ENCODE measurements at regions not wholly inside any gene's neighbourhood (a gene's known extent, or its start where the extent isn't known, plus 50 kb on each side); places are given as distances from the start of the nearest gene placed in this dataset.

DNA sequence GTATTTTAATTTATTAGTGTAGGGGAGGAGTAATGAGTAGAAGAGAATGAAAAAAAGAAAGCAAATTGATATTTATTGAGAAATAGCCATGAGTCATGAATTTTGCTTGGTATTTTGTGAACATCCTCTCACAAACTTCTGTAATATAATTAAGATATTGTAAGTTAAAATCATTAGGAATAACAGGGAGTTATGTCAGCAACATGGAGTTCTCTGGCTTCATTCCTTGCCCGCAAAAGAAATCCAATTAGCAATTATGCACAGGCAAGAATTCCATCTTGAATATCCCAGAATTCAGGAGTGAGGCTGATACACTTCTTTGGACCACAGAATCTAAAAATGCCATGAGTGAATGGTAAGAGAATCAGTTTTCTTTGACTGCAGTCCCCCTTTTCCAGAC, 94.3 kb upstream of the PTHLH start:
- TF ChIP-seq EP300 (IDR thresholded peaks at IDR 0.05) (no peak), GATA3 (IDR thresholded peaks at IDR 0.05; ENCODE audit: borderline replicate concordance) (no peak), SMC3 (IDR thresholded peaks at IDR 0.05) (no peak), POLR2A (IDR thresholded peaks at IDR 0.05; ENCODE audit: low read length) (no peak), RAD21 (conservative IDR thresholded peaks at IDR 0.05 in 1 of 2, IDR thresholded peaks at IDR 0.05 in 1 of 2) (no peak), HOXA7 (CRISPR knock-in tag; IDR thresholded peaks at IDR 0.05) (no peak), RCOR1 (IDR thresholded peaks at IDR 0.05; ENCODE audit: low read depth, low read length) (no peak), SREBF2 (IDR thresholded peaks at IDR 0.05) (no peak), PHF8 (IDR thresholded peaks at IDR 0.05; ENCODE audit: borderline replicate concordance, low read depth) (no peak), TP53 (CRISPR knock-in tag; IDR thresholded peaks at IDR 0.05) (no peak)
- TF ChIP-seq, protein P1, sequence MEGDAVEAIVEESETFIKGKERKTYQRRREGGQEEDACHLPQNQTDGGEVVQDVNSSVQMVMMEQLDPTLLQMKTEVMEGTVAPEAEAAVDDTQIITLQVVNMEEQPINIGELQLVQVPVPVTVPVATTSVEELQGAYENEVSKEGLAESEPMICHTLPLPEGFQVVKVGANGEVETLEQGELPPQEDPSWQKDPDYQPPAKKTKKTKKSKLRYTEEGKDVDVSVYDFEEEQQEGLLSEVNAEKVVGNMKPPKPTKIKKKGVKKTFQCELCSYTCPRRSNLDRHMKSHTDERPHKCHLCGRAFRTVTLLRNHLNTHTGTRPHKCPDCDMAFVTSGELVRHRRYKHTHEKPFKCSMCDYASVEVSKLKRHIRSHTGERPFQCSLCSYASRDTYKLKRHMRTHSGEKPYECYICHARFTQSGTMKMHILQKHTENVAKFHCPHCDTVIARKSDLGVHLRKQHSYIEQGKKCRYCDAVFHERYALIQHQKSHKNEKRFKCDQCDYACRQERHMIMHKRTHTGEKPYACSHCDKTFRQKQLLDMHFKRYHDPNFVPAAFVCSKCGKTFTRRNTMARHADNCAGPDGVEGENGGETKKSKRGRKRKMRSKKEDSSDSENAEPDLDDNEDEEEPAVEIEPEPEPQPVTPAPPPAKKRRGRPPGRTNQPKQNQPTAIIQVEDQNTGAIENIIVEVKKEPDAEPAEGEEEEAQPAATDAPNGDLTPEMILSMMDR (IDR thresholded peaks at IDR 0.05): no peak
- TF ChIP-seq, protein P2, sequence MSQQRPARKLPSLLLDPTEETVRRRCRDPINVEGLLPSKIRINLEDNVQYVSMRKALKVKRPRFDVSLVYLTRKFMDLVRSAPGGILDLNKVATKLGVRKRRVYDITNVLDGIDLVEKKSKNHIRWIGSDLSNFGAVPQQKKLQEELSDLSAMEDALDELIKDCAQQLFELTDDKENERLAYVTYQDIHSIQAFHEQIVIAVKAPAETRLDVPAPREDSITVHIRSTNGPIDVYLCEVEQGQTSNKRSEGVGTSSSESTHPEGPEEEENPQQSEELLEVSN (IDR thresholded peaks at IDR 0.05; ENCODE audit: borderline replicate concordance, low read depth): no peak
- TF ChIP-seq, protein P3, sequence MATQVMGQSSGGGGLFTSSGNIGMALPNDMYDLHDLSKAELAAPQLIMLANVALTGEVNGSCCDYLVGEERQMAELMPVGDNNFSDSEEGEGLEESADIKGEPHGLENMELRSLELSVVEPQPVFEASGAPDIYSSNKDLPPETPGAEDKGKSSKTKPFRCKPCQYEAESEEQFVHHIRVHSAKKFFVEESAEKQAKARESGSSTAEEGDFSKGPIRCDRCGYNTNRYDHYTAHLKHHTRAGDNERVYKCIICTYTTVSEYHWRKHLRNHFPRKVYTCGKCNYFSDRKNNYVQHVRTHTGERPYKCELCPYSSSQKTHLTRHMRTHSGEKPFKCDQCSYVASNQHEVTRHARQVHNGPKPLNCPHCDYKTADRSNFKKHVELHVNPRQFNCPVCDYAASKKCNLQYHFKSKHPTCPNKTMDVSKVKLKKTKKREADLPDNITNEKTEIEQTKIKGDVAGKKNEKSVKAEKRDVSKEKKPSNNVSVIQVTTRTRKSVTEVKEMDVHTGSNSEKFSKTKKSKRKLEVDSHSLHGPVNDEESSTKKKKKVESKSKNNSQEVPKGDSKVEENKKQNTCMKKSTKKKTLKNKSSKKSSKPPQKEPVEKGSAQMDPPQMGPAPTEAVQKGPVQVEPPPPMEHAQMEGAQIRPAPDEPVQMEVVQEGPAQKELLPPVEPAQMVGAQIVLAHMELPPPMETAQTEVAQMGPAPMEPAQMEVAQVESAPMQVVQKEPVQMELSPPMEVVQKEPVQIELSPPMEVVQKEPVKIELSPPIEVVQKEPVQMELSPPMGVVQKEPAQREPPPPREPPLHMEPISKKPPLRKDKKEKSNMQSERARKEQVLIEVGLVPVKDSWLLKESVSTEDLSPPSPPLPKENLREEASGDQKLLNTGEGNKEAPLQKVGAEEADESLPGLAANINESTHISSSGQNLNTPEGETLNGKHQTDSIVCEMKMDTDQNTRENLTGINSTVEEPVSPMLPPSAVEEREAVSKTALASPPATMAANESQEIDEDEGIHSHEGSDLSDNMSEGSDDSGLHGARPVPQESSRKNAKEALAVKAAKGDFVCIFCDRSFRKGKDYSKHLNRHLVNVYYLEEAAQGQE (IDR thresholded peaks at IDR 0.05): no peak
- TF ChIP-seq, protein P4, sequence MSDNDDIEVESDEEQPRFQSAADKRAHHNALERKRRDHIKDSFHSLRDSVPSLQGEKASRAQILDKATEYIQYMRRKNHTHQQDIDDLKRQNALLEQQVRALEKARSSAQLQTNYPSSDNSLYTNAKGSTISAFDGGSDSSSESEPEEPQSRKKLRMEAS (IDR thresholded peaks at IDR 0.05): no peak
